ENCODE measurements at regions not wholly inside any gene's neighbourhood (a gene's known extent, or its start where the extent isn't known, plus 50 kb on each side); places are given as distances from the start of the nearest gene placed in this dataset.
"Not testable (repeated sequence)": the region's sequence is repeated elsewhere in the genome, so short reads cannot be mapped to it uniquely, and the experiment has no call there.

DNA sequence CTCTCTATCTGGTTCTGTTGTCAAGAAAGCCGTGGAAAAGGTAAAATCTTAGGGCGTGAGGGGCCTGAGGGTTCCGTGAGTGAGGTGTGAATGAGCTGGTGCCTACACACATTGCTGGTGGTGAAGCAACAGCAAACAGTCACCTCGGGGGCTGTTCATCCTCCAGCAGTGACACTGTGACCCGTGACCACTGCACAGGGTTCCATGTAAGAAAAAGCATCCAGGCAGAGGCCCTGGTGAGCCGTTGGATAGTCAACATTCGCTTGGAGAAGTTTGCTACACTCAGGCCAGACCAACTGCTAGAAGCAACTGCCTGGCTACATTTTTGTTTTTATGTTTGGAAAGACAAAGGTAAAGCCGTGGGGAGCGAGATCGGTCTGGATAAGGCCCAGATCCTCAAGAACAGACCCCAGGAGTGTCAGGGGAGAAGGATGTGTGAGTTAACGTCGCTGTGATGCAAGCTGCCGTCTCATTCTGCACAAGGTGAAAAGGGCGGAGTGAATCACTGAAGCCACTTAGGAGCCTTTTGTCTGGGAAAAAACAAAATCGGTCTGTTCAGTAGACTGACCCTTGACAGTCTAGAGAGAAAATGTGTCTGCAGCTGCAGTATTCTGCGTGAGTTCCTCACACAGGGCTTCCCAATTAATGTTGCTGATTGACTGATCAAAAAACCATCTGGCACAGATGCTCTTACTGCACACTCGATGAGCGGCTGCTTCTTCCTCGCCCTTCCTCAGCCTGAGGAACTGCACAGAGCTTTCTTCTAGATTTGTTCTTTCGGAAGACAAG is 404.0 kb downstream of the SMOC2 start:
- no peak for DNase-seq

DNA sequence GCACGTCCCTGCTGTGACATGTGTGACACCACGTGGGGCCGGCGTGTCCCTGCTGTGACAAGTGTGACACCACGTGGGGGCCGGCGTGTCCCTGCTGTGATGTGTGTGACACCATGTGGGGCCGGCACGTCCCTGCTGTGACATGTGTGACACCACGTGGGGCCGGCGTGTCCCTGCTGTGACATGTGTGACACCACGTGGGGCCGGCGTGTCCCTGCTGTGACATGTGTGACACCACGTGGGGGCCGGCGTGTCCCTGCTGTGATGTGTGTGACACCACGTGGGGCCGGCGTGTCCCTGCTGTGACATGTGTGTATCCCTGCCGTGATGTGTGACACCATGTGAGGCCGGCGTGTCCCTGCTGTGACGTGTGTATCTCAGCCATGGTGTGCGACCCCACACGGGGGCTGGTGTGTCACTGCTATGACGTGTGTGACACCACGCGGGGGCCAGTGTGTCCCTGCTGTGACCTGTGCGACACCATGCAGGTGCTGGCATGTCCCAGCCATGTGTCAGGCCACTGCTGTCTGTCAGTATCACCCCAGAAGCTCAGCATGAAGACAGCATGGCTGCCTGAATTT is 401.7 kb downstream of the SMOC2 start:
- DNase-seq: not testable (repeated sequence)

DNA sequence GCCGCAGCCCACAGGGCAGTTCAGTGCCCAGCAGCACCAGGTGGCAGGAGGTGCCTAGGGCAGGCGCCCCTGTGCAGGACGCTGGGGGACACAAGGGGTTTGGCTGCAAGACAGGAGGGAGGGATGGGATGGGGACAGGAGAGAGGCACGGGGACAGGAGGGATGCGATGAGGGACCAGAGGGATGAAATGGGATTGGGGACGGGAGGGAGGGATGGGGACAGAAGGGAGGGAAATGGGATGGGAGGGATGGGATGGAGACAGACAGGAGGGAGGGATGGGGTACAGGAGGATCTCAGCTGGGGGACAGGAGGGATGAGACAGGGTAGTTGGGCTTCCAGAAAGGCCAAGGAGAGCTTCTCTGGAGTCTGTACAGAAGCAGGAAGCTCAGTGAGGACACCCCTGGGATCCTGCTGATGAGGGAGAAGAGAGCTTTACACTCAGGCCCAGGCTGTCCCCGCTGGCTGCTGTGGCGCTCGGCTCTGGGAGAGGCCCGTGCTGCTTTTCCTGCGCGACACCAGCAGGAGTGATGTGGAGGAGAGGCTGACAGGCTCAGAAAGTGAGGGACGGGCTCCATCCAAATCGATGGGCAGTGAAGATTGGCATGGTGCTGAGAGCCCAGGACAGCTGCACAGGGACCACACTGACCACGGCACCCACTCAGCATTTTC is 400.8 kb downstream of the SMOC2 start:
- no peak for DNase-seq

DNA sequence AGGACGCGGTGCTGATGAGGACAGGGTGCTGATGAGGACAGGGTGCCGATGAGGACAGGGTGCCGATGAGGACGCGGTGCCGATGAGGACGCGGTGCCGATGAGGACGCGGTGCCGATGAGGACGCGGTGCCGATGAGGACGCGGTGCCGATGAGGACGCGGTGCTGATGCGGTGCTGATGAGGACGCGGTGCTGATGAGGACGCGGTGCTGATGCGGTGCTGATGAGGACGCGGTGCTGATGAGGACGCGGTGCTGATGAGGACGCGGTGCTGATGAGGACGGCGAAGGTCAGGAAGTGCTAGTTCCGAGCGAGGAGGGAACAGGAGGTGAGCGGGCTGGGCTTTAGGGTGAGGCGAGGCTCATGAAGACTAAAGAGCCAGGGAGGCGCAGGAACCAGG is 399.9 kb downstream of the SMOC2 start:
- not testable (repeated sequence) for DNase-seq

DNA sequence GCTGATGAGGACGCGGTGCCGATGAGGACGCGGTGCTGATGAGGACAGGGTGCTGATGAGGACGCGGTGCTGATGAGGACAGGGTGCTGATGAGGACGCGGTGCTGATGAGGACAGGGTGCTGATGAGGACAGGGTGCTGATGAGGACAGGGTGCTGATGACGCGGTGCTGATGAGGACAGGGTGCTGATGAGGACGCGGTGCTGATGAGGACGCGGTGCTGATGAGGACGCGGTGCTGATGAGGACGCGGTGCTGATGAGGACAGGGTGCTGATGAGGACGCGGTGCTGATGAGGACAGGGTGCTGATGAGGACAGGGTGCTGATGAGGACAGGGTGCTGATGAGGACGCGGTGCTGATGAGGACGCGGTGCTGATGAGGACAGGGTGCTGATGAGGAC is 399.3 kb downstream of the SMOC2 start:
- DNase-seq: not testable (repeated sequence)

DNA sequence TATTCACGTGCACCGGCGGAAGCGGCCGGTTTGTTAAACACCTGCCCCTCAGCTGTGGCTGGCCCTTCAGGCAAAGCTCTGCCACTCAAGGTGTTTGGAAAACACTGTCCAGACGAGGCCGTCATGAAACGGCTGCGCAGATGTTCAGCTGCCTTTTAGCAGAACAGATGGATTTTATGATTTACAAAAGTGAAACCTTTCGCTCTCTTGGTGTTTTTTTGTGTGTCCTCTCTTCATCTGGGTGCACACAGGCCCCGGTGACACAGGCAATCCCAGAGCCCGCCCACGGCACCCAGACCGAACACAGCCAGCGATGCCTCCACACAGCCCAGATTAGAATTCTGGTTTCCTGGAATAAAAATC is 397.0 kb downstream of the SMOC2 start:
- no peak for DNase-seq

DNA sequence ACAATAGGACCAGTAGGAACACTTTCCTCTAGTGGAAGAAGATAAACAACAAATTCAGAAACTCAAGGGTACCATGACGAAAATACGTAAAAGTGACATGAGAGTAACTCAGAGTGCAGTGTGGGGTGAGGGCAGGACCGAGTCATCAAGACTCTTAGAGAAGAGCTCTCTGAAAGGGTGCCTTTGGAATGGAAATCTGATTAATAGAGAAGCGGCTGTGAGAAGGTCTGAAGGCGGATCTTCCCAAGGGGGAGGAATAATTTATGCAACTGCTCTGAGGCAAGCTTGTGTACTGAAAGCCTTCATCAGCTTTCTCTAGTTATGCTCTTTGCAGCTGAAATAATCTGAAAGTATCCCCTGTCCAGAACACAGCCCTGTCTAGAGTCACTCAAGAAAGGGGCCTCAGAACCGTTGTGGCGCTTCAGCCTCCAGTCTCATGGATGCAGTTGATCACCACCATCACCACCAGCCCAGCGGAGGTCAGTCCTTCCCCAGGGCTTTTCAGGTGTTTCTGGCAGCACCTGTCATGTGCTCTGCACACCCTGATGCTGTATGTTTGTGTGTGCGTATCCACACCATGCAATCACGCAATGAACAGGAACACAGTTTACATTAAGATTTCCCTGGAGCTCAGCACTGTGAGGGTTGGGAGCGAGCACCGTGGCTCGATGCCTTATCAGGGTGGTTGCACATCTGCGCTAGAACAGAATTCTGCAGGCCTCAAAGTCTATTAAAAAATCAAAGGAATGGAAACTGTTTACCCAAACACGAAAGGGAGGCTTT is 396.5 kb downstream of the SMOC2 start:
- DNase-seq: no peak

DNA sequence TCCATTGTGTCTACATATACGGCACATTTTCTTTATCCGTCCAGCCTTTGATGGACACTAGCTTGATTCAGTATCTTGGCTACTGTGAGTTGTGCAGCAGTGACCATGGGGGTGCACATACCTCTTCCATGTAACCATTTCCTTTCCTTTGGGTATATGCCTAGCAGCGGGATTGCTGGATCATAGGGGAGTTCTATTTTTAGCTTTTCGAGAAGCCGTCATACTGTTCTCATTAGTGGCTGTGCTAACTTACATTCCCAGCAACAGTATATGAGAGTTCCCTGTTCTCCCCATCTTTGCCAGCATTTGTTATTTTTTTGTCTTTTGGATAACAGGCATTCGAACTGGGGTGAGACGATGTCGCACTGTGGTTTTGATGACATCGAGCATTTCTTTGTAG is 395.0 kb downstream of the SMOC2 start:
- DNase-seq: no peak

DNA sequence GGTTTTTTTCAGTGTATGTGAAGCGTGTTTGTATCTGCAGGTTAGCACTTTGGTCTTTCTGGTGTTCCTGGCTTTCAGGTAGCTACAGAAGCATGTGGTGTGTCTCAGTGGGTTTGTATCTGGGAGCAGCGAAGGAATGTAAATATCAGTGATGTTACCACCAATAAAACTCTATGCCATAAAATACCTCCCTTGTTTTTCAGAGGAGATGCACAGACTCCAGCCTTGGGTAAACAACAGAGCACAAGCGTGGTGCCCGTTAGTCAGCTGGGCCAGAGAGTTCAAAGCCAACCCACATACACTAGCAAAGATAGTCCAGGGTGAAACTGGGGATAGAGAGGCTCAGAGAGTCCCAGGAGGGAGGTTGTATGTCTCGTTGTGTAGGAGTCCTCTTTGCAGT is 393.8 kb downstream of the SMOC2 start:
- DNase-seq: no peak

DNA sequence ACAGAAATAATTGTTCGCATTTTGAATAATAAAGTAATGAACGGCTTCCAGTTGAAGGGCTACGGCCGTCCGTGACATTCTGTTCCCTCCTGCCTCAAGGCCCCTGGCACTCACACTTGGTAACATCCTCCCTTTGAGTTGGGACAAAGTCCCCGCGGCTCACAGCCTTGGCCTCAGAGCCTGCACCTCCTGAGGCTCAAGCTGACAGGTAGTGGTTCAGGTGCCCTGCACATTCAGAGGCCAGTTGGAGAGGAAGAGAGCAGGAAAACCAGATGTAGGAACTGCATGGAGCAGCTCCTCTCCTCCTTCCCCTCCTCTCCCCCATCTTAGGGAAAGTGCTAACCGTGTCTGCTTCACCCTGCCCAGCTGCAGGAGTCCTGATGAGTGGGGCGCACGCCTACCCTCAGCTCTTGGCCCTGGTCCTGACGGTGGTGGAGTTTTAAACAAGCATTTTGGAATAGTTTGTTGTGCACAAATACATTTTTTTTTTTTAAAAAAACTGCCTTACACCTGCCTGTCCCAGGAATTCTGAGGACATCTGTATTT is 393.1 kb downstream of the SMOC2 start:
- DNase-seq: no peak

DNA sequence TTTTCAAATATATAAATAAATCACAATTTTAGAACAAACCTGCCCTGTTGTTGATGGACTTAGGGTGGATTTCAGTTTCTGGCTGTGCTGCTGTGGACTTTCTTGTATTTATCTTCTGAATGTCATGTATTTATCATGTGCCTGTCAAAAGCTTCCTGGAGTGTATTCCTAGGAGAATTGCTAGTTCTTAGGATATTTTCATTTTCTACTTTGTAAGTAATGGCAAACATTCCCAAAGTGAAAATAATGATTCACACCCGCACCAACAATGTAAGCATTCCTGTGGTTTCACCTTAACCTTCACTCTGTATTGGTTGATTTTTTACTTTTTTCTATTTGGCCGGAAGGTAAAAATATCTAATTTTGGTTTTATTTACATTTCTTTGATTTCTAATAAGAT is 387.8 kb downstream of the SMOC2 start:
- no peak for DNase-seq

DNA sequence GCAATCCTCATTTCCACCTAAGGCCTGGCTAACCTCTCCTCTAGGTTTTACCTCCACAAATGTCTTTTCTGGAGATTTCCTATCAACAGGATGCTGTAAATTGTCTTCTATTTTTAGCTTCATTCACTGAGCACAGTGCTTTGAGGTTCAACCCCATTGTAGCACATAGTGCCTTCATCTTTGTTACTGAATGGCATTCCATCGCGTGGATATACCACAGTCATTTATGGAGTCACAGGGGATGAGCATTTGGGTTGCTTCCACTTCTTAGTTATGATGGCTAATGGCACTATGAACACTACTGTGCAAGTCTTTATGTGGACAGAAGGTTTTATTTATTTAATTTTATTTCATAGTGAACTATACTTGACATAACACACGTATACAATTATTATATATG is 387.1 kb downstream of the SMOC2 start:
- DNase-seq: no peak

DNA sequence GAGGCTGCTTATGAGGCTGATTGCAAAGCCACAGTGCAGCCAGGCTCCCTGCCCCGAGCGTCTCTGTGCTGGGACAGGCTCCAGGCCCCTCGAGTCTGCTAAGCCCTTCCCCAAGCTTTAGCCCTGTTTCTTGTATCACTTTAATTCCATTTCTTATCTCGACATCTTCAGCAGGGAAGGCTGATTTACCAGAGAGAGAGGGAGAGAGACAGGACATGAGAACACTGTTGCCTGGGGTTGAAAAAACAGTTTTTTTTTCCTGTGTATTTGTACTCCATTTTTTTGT is 386.5 kb downstream of the SMOC2 start:
- DNase-seq: no peak

DNA sequence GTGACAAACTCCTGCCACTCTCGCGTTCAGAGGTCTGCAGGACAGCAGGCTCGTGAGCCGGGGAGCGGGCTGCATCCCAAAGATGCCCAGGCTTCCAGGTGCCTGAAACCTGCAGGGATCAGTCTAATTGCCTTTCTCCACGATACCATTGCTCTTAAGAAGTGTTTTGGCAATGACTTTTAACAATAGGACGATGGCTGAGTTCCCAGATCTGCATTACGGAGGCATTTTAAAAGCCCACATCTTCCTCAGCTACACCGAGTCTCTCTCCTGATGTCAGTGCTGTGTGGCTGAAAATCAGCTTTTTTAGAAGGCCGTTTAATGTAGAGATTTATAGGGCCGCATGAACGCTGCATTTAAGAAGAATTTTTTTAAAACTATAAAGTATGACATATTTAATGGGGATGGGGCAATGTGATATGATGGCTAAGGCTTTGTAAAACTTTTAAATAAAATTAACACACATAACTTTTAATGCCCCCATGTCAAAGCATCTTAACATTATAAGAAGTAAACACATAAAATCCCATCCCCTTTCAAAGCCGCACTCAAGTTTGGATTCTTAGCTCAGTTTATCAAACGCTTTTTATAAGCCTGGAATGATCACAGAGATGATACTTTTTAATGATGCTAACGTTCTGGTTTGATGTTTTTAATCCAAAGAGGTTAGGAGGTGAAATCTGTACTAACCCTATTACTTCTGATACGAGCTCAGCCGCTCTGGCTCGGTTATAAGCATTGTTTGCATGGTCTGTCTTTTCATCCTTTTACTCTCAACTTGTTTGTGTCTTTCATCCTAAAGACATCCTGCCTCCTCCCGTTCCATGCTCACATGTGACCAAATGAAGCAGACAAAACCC is 386.0 kb downstream of the SMOC2 start:
- DNase-seq: no peak

DNA sequence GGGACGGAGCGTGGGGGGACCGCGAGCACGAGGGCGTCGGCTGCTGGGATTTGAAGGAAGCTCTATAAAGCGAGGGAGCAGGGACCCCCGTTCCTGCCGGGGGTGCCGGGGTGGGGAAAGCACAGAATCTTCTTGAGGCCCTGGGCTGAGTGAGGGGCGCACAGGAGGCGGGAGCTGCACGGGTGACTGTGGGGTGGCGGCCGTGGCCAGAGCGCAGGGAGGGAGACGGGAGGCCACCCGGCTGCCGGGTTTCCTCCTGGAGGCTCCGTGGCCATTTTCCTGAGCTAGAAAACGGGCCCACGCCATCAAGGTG is 385.1 kb downstream of the SMOC2 start:
- no peak for DNase-seq

DNA sequence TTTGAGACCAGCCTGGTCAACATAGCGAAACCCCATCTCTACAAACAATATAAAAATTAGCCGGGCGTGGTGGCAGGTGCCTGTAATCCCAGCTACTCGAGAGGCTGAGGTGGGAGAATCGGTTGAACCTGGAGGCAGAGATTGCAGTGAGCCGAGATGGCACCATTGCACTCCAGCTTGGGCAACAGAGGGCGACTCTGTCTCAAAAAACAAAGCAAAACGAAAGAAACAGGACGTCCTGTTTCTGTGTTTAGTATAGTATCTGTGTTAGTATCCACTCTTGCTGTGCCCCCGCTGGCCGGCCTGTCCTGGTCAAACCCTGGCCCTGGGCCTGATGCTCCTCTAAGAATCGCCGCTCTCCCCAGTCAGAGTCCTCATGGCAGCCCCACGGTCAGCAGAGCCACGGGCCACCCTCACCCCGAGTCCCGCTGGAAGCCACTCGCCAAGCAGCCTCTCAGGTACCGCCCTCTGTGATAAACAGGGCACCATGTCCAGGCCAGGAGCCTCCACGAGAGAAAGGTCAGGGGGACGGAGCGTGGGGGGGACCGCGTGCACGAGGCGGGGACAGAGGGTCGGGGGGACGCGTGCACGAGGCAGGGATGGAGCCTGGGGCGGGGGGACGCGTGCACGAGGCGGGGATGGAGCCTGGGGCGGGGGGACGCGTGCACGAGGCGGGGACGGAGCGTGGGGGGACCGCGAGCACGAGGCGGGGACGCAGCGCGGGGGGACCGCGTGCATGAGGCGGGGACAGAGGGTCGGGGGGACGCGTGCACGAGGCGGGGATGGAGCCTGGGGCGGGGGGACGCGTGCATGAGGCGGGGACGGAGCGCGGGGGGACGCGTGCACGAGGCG is 384.5 kb downstream of the SMOC2 start:
- no peak for DNase-seq

DNA sequence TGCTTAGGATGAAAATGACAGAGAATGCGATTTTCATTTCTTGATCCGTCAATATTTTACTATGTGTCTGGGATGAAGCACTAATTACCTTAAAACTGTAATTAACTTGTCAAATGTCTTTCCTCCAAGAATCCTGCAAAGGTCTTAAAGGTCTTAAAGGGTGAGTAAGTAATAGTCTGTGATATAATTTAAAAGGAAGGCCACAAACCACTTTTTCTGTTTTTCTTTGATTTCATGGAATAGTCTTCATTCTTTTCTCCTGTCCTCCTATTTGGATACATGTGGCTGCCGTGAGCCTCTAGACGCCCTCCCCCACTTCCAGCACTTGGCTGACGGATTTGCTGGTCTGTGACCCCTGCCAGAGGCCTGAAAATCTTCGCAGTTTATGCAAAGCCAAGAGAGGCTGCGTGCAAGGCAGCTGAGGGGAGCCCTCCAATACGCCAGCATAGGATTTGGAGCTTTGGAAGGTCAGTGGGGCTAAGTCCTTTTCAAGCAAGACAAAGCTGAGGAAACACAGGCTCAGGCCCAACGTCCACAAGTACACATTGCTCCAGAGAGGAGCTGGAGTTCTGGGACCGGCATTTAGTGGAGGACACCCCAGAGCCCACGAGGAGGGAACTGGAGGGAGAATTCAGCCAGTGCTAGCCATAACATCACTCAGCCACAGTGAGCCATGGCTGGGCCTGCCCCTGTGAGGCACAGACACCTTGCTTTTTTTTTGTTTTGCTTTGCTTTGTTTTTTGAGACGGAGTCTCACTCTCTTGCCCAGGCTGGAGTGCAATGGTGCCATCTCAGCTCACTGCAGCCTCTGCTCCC is 382.6 kb downstream of the SMOC2 start:
- DNase-seq: no peak

DNA sequence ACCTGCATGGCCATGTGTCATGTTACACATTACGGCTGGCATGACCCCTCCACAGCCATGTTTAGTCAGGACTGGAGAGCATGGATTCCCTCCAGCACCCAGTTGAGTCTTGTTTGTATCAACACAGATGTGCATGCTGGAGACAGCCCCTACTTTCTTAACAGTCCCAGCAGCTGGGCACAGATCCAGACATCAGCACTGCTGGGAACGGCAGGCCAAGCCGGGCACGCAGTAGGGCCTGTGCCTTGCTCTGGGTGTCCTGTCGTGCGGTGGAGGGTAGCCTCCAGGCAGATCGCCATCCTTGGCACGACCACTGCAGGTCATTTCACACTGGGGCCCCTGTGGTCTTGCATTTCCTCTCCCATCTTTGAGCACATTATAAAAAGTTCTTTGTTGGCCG is 381.4 kb downstream of the SMOC2 start:
- no peak for DNase-seq

DNA sequence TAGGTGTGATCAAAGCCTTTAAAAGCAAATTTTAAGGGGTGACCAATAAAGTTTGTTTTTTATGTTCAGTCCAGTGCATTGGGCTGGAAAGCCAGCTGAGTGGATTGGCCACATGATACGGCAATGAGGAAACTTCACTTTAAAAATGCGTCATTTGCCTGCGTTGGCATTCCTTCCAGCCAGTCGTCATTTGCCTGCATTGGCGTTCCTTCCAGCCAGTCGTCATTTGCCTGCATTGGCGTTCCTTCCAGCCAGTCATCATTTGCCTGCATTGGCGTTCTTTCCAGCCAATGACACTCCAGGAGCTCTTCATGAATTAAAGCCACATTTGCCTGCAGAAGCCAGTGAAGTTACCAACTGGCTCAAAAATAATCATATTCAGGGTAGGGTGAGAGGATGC is 378.6 kb downstream of the SMOC2 start:
- DNase-seq: no peak

DNA sequence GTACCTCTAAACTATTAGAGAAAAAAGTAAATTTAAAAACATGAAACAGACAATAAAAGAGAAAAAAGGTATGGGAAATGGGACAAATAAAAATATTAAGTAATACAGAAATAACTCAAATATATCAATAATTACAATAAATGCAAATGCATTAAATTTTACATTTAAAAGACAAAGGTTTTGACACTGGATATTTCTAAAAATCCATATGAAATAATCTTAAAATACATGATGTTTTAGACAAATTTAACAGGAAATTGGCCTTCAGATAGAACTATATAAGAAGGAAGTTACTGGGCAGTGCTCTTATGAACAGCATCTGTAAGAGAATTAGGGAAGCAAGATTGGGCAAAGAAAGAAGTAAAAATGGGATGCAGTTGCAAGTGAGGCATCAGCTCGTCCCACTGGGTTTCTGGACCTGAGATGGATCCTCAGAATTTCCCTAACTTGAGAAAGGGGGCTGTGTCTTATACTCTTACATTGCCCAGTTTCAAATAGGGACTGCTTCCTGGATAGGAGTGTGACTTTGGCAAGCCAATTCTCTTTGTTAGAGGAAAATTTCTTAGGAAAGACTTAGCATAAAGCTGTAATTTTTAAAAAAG is 376.7 kb downstream of the SMOC2 start:
- DNase-seq: no peak

Measured in C1 segment of cervical spinal cord (tissue), 14 donors.